Psoas muscle (tissue), 7 donors: ENCODE measurements at regions not wholly inside any gene's neighbourhood (a gene's known extent, or its start where the extent isn't known, plus 50 kb on each side); places are given as distances from the start of the nearest gene placed in this dataset.

Source experiments
- ATAC-seq, 4 donors: fragments of 200-7000 bp; cut with Tn5 transposase; one replicate each; pipeline ENCODE4 v1.9.1; 2020; ENCODE audit warnings: moderate library complexity in 3 of 4, mild to moderate bottlenecking in 2 of 4
- DNase-seq, 2 donors: peaks; one replicate each; pipeline ENCODE4 v3.0.0-alpha.2; 2020
- H3K27ac ChIP-seq: fragments of 200-600 bp; one replicate; pipeline ENCODE4 v1.8.0; 2022
- H3K27me3 ChIP-seq, 3 donors: fragments of 200-600 bp in 1 of 3; one replicate each; pipeline versions ENCODE4 v1.6.1 to v1.8.0; 2013 to 2022; ENCODE audit warnings: low read length in 2 of 3, mild to moderate bottlenecking in 2 of 3, moderate library complexity in 1 of 3; ENCODE audit not compliant: insufficient read depth in 3 of 3
- H3K36me3 ChIP-seq, 2 donors: fragments of 200-600 bp in 1 of 2; one replicate each; pipeline versions ENCODE4 v1.6.1 to v1.8.0; 2013 to 2022; ENCODE audit warnings: low read depth in 1 of 2, mild to moderate bottlenecking in 1 of 2, moderate library complexity in 1 of 2; ENCODE audit not compliant: insufficient read depth in 1 of 2
- H3K4me1 ChIP-seq: fragments of 200-600 bp; one replicate; pipeline ENCODE4 v1.8.0; 2022
- H3K4me3 ChIP-seq: fragments of 200-600 bp; one replicate; pipeline ENCODE4 v1.8.0; 2022; ENCODE audit warnings: mild to moderate bottlenecking
- H3K9me3 ChIP-seq: fragments of 200-600 bp; one replicate; pipeline ENCODE4 v1.8.0; 2022
- WGBS, 3 donors: extraction: QIAGEN DNeasy Blood & Tissue Kit; methylation state at CpG; one replicate each; pipeline versions ENCODE4 v1.1.6 to v1.1.7; 2013; 5-methylcytosine and 5-hydroxymethylcytosine counted together
- intact Hi-C, 2 donors: fragments of 100-400 bp; cut with DNase I; formaldehyde crosslinking; loops; one replicate each; pipeline versions ENCODE4 v1.11.0 to v1.14.2; 2022
- TF ChIP-seq, protein P1 (sequence below): fragments of 200-600 bp; IDR thresholded peaks from one replicate; pipeline ENCODE4 v1.8.0; 2022; ENCODE audit warnings: antibody characterized with exemption
- donor health status: healthy with polysubstance abuse.
- donor health status: DM: no; HTN: no; CAD: no; lungs with moderate emphysema.
- donor health status: Bipolar disorder and iron deficiency.
- donor health status: healthy.
- donor health status: DM: yes; HTN: yes; CAD: no.
- donor health status: DM: no; HTN: no; CAD: no.
- donor health status: DM: yes; HTN: yes; CAD: no.

DNA sequence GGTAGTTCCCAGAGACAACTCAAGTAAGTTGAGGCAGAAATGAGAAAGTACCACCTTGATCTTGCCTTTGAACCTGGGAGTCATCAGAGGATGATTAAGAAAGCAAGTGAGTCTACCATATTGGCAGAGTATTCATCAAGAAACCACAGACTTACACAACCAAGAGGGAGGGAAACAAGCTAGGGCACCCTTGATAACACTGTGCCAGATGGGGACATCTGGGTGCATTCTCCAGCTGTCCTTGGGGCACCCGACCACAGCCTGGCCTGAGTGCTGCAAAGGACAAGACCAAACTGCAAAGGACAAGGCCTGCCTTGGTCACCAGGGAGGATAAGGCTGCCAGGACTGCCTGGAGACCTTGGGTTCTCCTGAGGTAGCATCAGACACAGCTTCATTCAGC lies 553.6 kb downstream of the EPHB1 start:
- intact Hi-C loops = no loop called here
- WGBS, 3 donors = 18 to 62% (median 59%) methylated on average over 1 of the region's 1 CpG

DNA sequence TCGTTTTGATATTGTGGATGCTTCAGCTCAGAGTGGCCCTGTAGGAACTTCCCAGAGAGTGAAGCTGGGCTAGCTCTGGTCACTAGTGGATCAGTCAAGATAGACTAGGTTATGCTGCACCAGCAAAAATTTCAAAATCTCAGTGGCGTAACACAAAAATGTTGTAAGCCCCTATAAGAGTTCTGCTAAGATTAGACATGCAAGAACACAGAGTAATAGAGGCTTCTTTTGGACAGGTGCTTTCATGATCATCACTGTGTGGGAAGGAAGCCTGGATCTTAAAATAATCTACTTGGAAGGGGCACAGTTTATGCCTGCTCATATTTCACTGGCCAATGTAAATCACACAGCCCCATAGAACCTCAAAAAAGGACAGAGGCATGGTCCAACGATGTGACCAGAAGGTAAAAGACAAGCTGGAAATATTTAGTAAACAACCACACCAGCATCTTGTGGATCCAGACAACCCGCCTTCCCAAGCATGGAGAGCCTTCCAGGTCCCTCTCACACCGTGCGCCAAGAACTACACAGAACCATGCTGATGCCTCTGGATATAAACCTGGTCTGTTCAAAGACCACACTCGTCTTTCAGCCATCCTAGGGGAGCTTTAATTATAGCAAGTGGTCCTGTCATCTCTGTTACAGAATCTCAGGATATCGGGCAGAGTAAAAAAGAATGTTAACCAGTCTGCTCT lies 554.3 kb downstream of the EPHB1 start:
- Histone ChIP-seq H3K27ac (no peak overlapping the region), H3K9me3 (no peaks in the 10 kb centered on the region), H3K4me1 (peaks cover 10% of the 10 kb centered on the region), H3K27me3 (no peaks in the 10 kb centered on the region), H3K4me3 (no peak overlapping the region), H3K36me3 (no peaks in the 10 kb centered on the region)
- no peak for DNase-seq
- intact Hi-C loops = no loop called here
- TF ChIP-seq, protein P1, sequence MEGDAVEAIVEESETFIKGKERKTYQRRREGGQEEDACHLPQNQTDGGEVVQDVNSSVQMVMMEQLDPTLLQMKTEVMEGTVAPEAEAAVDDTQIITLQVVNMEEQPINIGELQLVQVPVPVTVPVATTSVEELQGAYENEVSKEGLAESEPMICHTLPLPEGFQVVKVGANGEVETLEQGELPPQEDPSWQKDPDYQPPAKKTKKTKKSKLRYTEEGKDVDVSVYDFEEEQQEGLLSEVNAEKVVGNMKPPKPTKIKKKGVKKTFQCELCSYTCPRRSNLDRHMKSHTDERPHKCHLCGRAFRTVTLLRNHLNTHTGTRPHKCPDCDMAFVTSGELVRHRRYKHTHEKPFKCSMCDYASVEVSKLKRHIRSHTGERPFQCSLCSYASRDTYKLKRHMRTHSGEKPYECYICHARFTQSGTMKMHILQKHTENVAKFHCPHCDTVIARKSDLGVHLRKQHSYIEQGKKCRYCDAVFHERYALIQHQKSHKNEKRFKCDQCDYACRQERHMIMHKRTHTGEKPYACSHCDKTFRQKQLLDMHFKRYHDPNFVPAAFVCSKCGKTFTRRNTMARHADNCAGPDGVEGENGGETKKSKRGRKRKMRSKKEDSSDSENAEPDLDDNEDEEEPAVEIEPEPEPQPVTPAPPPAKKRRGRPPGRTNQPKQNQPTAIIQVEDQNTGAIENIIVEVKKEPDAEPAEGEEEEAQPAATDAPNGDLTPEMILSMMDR = no peak
- ATAC-seq = peak; percentile 57 to 93 (median 86)
- WGBS, 3 donors = 32 to 55% (median 38%) methylated on average over 8 of the region's 8 CpGs

More for the DNA sequence above, 553.6 kb downstream of the EPHB1 start:
- DNase-seq (no peak), ATAC-seq (peak in 2 of 4 donors; percentile 22 to 74)
- Histone ChIP-seq H3K4me1 (peaks cover 10% of the 10 kb centered on the region), H3K27me3 (no peaks in the 10 kb centered on the region), H3K9me3 (no peaks in the 10 kb centered on the region), H3K36me3 (no peaks in the 10 kb centered on the region), H3K4me3 (no peak overlapping the region), H3K27ac (no peak overlapping the region)
- TF ChIP-seq, protein P1 = no peak

DNA sequence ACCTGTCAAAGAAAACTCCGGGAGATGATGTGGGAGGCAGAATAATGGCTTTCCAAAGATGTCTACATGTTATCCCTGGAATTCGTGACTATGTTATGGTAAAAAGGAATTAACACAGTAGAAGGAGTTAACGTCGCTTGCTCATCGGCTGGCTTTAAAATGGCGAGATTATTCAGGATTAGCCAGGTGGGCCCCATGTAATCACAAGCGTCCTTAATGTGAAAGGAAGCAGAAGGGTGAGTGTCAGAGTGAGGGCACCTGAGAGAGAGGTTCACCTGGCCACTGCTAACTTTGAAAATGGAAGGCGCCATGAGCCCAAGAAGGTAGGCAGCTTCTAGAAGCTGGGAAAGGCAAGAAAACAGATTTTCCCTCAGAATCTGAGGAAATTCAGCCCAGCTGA lies 557.2 kb downstream of the EPHB1 start:
- TF ChIP-seq, protein P1 = no peak
- DNase-seq (no peak), ATAC-seq (no peak)
- no peak overlapping the region for H3K27ac ChIP-seq
- WGBS, 3 donors = 78 to 87% (median 82%) methylated on average over 8 of the region's 8 CpGs
- no peaks in the 10 kb centered on the region for H3K27me3 ChIP-seq
- no peaks in the 10 kb centered on the region for H3K36me3 ChIP-seq
- no peaks in the 10 kb centered on the region for H3K9me3 ChIP-seq
- intact Hi-C loops = no loop called here
- H3K4me1 ChIP-seq = peaks cover 10% of the 10 kb centered on the region
- H3K4me3 ChIP-seq = no peak overlapping the region

GRCh38 chr3:135362889-135363288 lies 567.8 kb downstream of the EPHB1 start:
- WGBS, 3 donors = 81 to 85% (median 81%) methylated on average over 3 of the region's 3 CpGs

More at GRCh38 chr3:135362889-135363288, 567.8 kb downstream of the EPHB1 start:
- intact Hi-C loops = no loop called here
- no peak overlapping the region for H3K4me3 ChIP-seq
- no peak overlapping the region for H3K27ac ChIP-seq
- H3K27me3 ChIP-seq = no peaks in the 10 kb centered on the region
- DNase-seq (no peak), ATAC-seq (no peak)
- TF ChIP-seq, protein P1 = no peak
- H3K9me3 ChIP-seq = no peaks in the 10 kb centered on the region
- H3K4me1 ChIP-seq = no peaks in the 10 kb centered on the region
- no peaks in the 10 kb centered on the region for H3K36me3 ChIP-seq
